Colonic mucosa (tissue), 4 donors: ENCODE measurements at regions not wholly inside any gene's neighbourhood (a gene's known extent, or its start where the extent isn't known, plus 50 kb on each side); places are given as distances from the start of the nearest gene placed in this dataset.

Source experiments
- DNase-seq: peaks from one replicate; pipeline ENCODE4 v3.0.0-alpha.2; 2020
- H3K27ac ChIP-seq: fragments of 200-600 bp; one replicate; pipeline ENCODE4 v1.8.0; 2021
- H3K27me3 ChIP-seq: fragments of 200-600 bp; one replicate; pipeline ENCODE4 v1.8.0; 2021
- H3K36me3 ChIP-seq: fragments of 200-600 bp; one replicate; pipeline ENCODE4 v1.8.0; 2021
- H3K4me1 ChIP-seq: fragments of 200-600 bp; one replicate; pipeline ENCODE4 v1.8.0; 2021; ENCODE audit warnings: mild to moderate bottlenecking
- H3K4me3 ChIP-seq: fragments of 200-600 bp; one replicate; pipeline ENCODE4 v1.8.0; 2021
- H3K9ac ChIP-seq, 2 donors: one replicate each; pipeline ENCODE4 v1.7.0; 2013; ENCODE audit warnings: control low read depth in 2 of 2, low read depth in 2 of 2, low read length in 2 of 2
- H3K9me3 ChIP-seq: fragments of 200-600 bp; one replicate; pipeline ENCODE4 v1.8.0; 2021
- CTCF ChIP-seq: fragments of 200-600 bp; IDR thresholded peaks from one replicate; pipeline ENCODE4 v1.8.0; 2022; ENCODE audit warnings: antibody characterized with exemption, mild to moderate bottlenecking
- intact Hi-C: fragments of 100-400 bp; cut with DNase I; formaldehyde crosslinking; loops from one replicate; pipeline ENCODE4 v1.14.1; 2022
- donor health status: healthy.
- donor health status: DM: no; HTN: no; CAD: no.
- donor health status: DM: no; HTN: no; CAD: no.

GRCh38 chr9:3689555-3689954 is 163.8 kb upstream of the RFX3 start:
- DNase-seq = no peak
- Histone ChIP-seq H3K4me3 (no peak overlapping the region), H3K36me3 (no peaks in the 10 kb centered on the region), H3K9me3 (no peaks in the 10 kb centered on the region), H3K27me3 (no peaks in the 10 kb centered on the region), H3K4me1 (no peaks in the 10 kb centered on the region), H3K9ac (no peak overlapping the region), H3K27ac (no peak overlapping the region)
- no peak for TF ChIP-seq CTCF
- intact Hi-C loops = no loop called here

DNA sequence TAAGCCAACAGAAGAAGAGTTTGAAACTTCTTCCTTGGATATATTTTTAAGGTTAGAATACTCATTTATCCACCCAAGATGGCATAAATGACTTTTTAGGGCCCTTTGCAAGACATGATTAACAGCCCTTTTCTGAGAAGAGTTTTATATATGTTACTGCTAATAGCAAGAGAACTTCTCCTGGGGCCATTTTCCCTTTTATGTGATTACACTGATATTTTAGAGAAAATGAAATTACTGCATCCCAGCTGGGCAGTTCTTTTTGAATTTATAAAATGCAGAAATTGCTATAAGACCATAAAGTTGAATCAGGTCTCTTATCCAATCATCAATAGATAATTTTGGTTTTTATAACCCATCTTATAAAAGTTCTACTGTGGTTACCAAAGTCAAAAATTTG is 161.3 kb upstream of the RFX3 start:
- Histone ChIP-seq H3K4me1 (no peaks in the 10 kb centered on the region), H3K9me3 (no peaks in the 10 kb centered on the region), H3K4me3 (no peak overlapping the region), H3K9ac (no peak overlapping the region), H3K27me3 (no peaks in the 10 kb centered on the region), H3K36me3 (no peaks in the 10 kb centered on the region), H3K27ac (no peak overlapping the region)
- no peak for DNase-seq
- intact Hi-C loops = no loop called here
- no peak for TF ChIP-seq CTCF

GRCh38 chr9:3682186-3682585 is 156.4 kb upstream of the RFX3 start:
- no peak overlapping the region for H3K27ac ChIP-seq
- H3K36me3 ChIP-seq = no peaks in the 10 kb centered on the region
- H3K9ac ChIP-seq = no peak overlapping the region
- intact Hi-C loops = no loop called here
- H3K4me3 ChIP-seq = no peak overlapping the region
- no peaks in the 10 kb centered on the region for H3K9me3 ChIP-seq
- no peak for TF ChIP-seq CTCF
- DNase-seq = no peak
- no peaks in the 10 kb centered on the region for H3K27me3 ChIP-seq
- no peaks in the 10 kb centered on the region for H3K4me1 ChIP-seq

DNA sequence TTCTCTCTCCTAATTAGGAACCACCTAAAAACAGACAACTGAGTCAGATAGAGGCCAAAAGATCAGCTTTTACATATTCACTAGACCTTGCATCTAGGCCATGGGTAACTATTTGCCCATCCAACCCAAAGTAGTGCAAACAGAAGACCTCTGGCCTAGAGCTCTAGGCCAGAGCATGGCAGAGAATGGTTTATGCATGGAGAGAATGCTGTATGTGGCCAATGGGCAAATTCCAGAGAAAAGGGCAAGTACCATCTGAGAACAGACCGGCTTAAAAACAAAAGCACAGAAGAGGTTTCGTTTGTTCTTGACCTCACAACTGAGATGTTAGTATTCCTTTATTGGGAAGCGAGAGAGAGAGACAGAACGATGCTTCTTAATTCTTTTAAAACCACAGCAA is 151.7 kb upstream of the RFX3 start:
- TF ChIP-seq CTCF = no peak
- DNase-seq = no peak

GRCh38 chr9:3676766-3677165 is 151.0 kb upstream of the RFX3 start:
- Histone ChIP-seq H3K9ac (no peak overlapping the region), H3K27ac (no peak overlapping the region), H3K36me3 (no peaks in the 10 kb centered on the region), H3K4me1 (no peaks in the 10 kb centered on the region), H3K27me3 (no peaks in the 10 kb centered on the region), H3K9me3 (no peaks in the 10 kb centered on the region), H3K4me3 (no peak overlapping the region)
- intact Hi-C loops = no loop called here
- no peak for DNase-seq
- no peak for TF ChIP-seq CTCF

More for the DNA sequence above, 151.7 kb upstream of the RFX3 start:
- Histone ChIP-seq H3K27ac (no peak overlapping the region), H3K4me1 (no peaks in the 10 kb centered on the region), H3K9ac (no peak overlapping the region), H3K9me3 (no peaks in the 10 kb centered on the region), H3K4me3 (no peak overlapping the region), H3K27me3 (no peaks in the 10 kb centered on the region), H3K36me3 (no peaks in the 10 kb centered on the region)
- intact Hi-C loops = no loop called here

DNA sequence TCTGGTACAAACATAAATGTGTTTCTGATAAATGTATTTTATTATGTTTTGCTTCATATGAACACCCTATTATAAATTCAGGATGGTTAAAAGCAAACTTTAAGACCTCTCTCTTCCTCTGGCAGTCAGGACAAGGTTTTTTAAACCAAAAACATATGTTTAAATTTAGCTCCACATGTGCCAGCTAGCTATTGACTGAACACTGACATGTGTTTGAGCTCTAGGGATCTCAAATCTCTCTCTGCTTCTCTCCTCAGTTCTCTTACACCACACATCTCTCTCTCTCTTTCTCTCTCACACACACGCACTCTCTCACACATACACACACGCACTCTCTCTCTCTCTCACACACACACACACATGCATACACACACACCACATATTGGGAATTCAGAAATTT is 150.1 kb upstream of the RFX3 start:
- no peak for TF ChIP-seq CTCF
- intact Hi-C loops = no loop called here
- DNase-seq = no peak
- Histone ChIP-seq H3K9ac (no peak overlapping the region), H3K27me3 (no peaks in the 10 kb centered on the region), H3K9me3 (no peaks in the 10 kb centered on the region), H3K36me3 (no peaks in the 10 kb centered on the region), H3K4me3 (no peak overlapping the region), H3K27ac (no peak overlapping the region), H3K4me1 (no peaks in the 10 kb centered on the region)
